HepG2 (cell line): ENCODE measurements at regions not wholly inside any gene's neighbourhood (a gene's known extent, or its start where the extent isn't known, plus 50 kb on each side); places are given as distances from the start of the nearest gene placed in this dataset.

ENCODE experiments used
- CREB1 ChIP-seq, 2 experiments: fragments of 450-650 bp in 1 of 2; IDR thresholded peaks; 2 replicates each; pipeline ENCODE4 v1.6.1; 2016 to 2017; ENCODE audit warnings: control low read depth in 1 of 2, mild to moderate bottlenecking in 1 of 2, missing compliant biosample characterization in 1 of 2, missing genetic modification characterization in 1 of 2
- DPF2 ChIP-seq: sonication (generic); formaldehyde crosslinking; IDR thresholded peaks from 2 replicates; pipeline ENCODE4 v1.4.0; 2020; ENCODE audit warnings: mild to moderate bottlenecking, low read depth, missing genetic modification reagents, borderline replicate concordance
- HMG20A ChIP-seq: IDR thresholded peaks from 2 replicates; pipeline ENCODE4 v1.6.1; 2016; ENCODE audit warnings: borderline replicate concordance
- HMG20B ChIP-seq: conservative IDR thresholded peaks from 2 replicates; pipeline ENCODE4 v1.6.1; 2016; ENCODE audit warnings: missing genetic modification reagents, missing compliant biosample characterization
- HMGXB4 ChIP-seq, 2 experiments: sonication (generic) in 1 of 2; formaldehyde crosslinking in 1 of 2; IDR thresholded peaks; 2 replicates each; pipeline versions ENCODE4 v1.4.0 to v1.6.1; 2018 to 2020; ENCODE audit warnings: missing genetic modification reagents in 2 of 2, borderline replicate concordance in 1 of 2, low read depth in 1 of 2, mild to moderate bottlenecking in 1 of 2, missing biosample characterization in 1 of 2
- HNF4G ChIP-seq, 2 experiments: sonication (generic) in 1 of 2; formaldehyde crosslinking in 1 of 2; IDR thresholded peaks; 2 replicates each; pipeline versions ENCODE4 v1.4.0 to v1.6.1; 2011 to 2020; ENCODE audit warnings: borderline replicate concordance in 2 of 2, low read depth in 2 of 2, mild to moderate bottlenecking in 2 of 2, low read length in 1 of 2, missing genetic modification reagents in 1 of 2, moderate library complexity in 1 of 2
- IRF2 ChIP-seq: IDR thresholded peaks from 2 replicates; pipeline ENCODE4 v1.6.1; 2018; ENCODE audit warnings: missing genetic modification reagents, missing compliant biosample characterization
- MXD1 ChIP-seq: sonication (generic); formaldehyde crosslinking; IDR thresholded peaks from 2 replicates; pipeline ENCODE4 v1.4.0; 2020; ENCODE audit warnings: mild to moderate bottlenecking, missing genetic modification reagents
- MYC ChIP-seq: sonication (generic); formaldehyde crosslinking; IDR thresholded peaks from 2 replicates; pipeline ENCODE4 v1.9.0; 2021; ENCODE audit warnings: missing genetic modification reagents, borderline replicate concordance
- YEATS2 ChIP-seq: sonication (generic); formaldehyde crosslinking; IDR thresholded peaks from 2 replicates; pipeline ENCODE4 v1.4.0; 2020; ENCODE audit warnings: missing genetic modification reagents, borderline replicate concordance
- ZBTB33 ChIP-seq: sonication (generic); formaldehyde crosslinking; IDR thresholded peaks from 2 replicates; pipeline ENCODE4 v1.4.0; 2020; ENCODE audit warnings: missing genetic modification reagents
- ZFP90 ChIP-seq: sonication (generic); formaldehyde crosslinking; IDR thresholded peaks from 2 replicates; pipeline ENCODE4 v1.8.0; 2022; ENCODE audit warnings: missing genetic modification reagents, mild to moderate bottlenecking, inconsistent platforms, borderline replicate concordance
- ZGPAT ChIP-seq: IDR thresholded peaks from 2 replicates; pipeline ENCODE4 v1.6.1; 2016; ENCODE audit warnings: mild to moderate bottlenecking
- ZNF414 ChIP-seq: sonication (generic); formaldehyde crosslinking; IDR thresholded peaks from 2 replicates; pipeline ENCODE4 v1.5.0; 2020; ENCODE audit warnings: missing genetic modification reagents
- ZNF431 ChIP-seq: sonication (generic); formaldehyde crosslinking; IDR thresholded peaks from 2 replicates; pipeline ENCODE4 v1.9.0; 2022; ENCODE audit warnings: missing genetic modification reagents, low read depth, mild to moderate bottlenecking, borderline replicate concordance
- ZNF609 ChIP-seq: sonication (generic); formaldehyde crosslinking; IDR thresholded peaks from 2 replicates; pipeline ENCODE4 v1.4.0; 2020; ENCODE audit warnings: mild to moderate bottlenecking, missing genetic modification reagents, borderline replicate concordance

- no peak for TF ChIP-seq HNF4G (IDR thresholded peaks at IDR 0.05; ENCODE audit: borderline replicate concordance, low read depth, low read length)
- peak; percentile 53; the same call in 1 of the 2 replicates for TF ChIP-seq HNF4G (CRISPR knock-in tag; IDR thresholded peaks at IDR 0.05; ENCODE audit: borderline replicate concordance, low read depth)
- TF ChIP-seq MXD1 (CRISPR knock-in tag) = 0 out of 2 replicates have a peak, but pooled peaks have one; percentile 28
- 0 out of 4 replicates have a peak, but pooled peaks of 1 of the 2 experiments have one; percentile 27 for TF ChIP-seq HMGXB4 (CRISPR knock-in tag; IDR thresholded peaks at IDR 0.05; ENCODE audit: borderline replicate concordance in 1 of 2, low read depth in 1 of 2)
- peak; percentile 91 for TF ChIP-seq IRF2 (CRISPR knock-in tag)
- peak; percentile 46; the same call in 1 of the 2 replicates for TF ChIP-seq ZBTB33 (CRISPR knock-in tag)
- TF ChIP-seq ZNF609 (CRISPR knock-in tag) = peak; percentile 63; the same call in 1 of the 2 replicates
- peak; percentile 93 for TF ChIP-seq ZGPAT (CRISPR knock-in tag)
- 0 out of 2 replicates have a peak, but pooled peaks have one; percentile 44 for TF ChIP-seq ZNF414 (CRISPR knock-in tag)
- TF ChIP-seq HMG20B (CRISPR knock-in tag) = no peak
- TF ChIP-seq DPF2 (CRISPR knock-in tag) = peak; percentile 72; the same call in 1 of the 2 replicates
- peak; percentile 94 for TF ChIP-seq HMG20A (CRISPR knock-in tag)
- TF ChIP-seq ZNF431 (CRISPR knock-in tag) = peak; percentile 35; the same call in 1 of the 2 replicates
- peak; percentile 53; the same call in 1 of the 2 replicates for TF ChIP-seq YEATS2 (CRISPR knock-in tag)
- TF ChIP-seq MYC (CRISPR knock-in tag) = peak; percentile 52; the same call in 1 of the 2 replicates
- peak; percentile 30; the same call in 1 of the 2 replicates for TF ChIP-seq ZFP90 (CRISPR knock-in tag)
- TF ChIP-seq CREB1 (IDR thresholded peaks at IDR 0.05) = no peak
- peak; percentile 19; the same call in 1 of the 2 replicates for TF ChIP-seq CREB1 (CRISPR knock-in tag; IDR thresholded peaks at IDR 0.05)
These were observed 75.3 kb upstream of the PJA2 start (continued) for GRCh38 chr5:109485030-109485429.
